ENCODE measurements at regions not wholly inside any gene's neighbourhood (a gene's known extent, or its start where the extent isn't known, plus 50 kb on each side); places are given as distances from the start of the nearest gene placed in this dataset.

GRCh38 chr5:166431456-166431855 is 1860.0 kb upstream of the WWC1 start:
- DNase-seq (ENCODE audit: low read depth, low spot score) = no peak
- Histone ChIP-seq H3K9me3 (ENCODE audit: low read depth, low read length) (no peaks in the 10 kb centered on the region), H3K4me3 (no peak overlapping the region), H3K27ac (no peak overlapping the region), H3K36me3 (ENCODE audit: insufficient read depth, low read length) (no peaks in the 10 kb centered on the region), H3K9ac (ENCODE audit: insufficient read length) (no peak overlapping the region)
- TF ChIP-seq POLR2AphosphoS5 (IDR thresholded peaks at IDR 0.05; ENCODE audit: borderline replicate concordance, low read depth, low read length) (no peak), EZH2 (IDR thresholded peaks at IDR 0.05) (no peak), FOXP2 (optimal IDR thresholded peaks at IDR 0.05; ENCODE audit: control extremely low read depth, extremely low read length, insufficient read depth) (no peak)

- no peak overlapping the region for H3K9ac ChIP-seq (ENCODE audit: insufficient read length)
- DNase-seq (ENCODE audit: low read depth, low spot score) = no peak
- TF ChIP-seq EZH2 (IDR thresholded peaks at IDR 0.05) = no peak
- TF ChIP-seq FOXP2 (optimal IDR thresholded peaks at IDR 0.05; ENCODE audit: control extremely low read depth, extremely low read length, insufficient read depth) = no peak
- no peak for TF ChIP-seq POLR2AphosphoS5 (IDR thresholded peaks at IDR 0.05; ENCODE audit: borderline replicate concordance, low read depth, low read length)
- H3K4me3 ChIP-seq = no peak overlapping the region
- no peak overlapping the region for H3K27ac ChIP-seq
- H3K9me3 ChIP-seq (ENCODE audit: low read depth, low read length) = no peaks in the 10 kb centered on the region
- no peaks in the 10 kb centered on the region for H3K36me3 ChIP-seq (ENCODE audit: insufficient read depth, low read length)
These were observed 1857.8 kb upstream of the WWC1 start for GRCh38 chr5:166433679-166434078.

- H3K9ac ChIP-seq (ENCODE audit: insufficient read length) = no peak overlapping the region
- H3K4me3 ChIP-seq = no peak overlapping the region
- H3K36me3 ChIP-seq (ENCODE audit: insufficient read depth, low read length) = no peaks in the 10 kb centered on the region
- TF ChIP-seq EZH2 (IDR thresholded peaks at IDR 0.05) (no peak), FOXP2 (optimal IDR thresholded peaks at IDR 0.05; ENCODE audit: control extremely low read depth, extremely low read length, insufficient read depth) (no peak), POLR2AphosphoS5 (IDR thresholded peaks at IDR 0.05; ENCODE audit: borderline replicate concordance, low read depth, low read length) (no peak)
- H3K9me3 ChIP-seq (ENCODE audit: low read depth, low read length) = no peaks in the 10 kb centered on the region
- H3K27ac ChIP-seq = no peak overlapping the region
- no peak for DNase-seq (ENCODE audit: low read depth, low spot score)
These were observed 1854.6 kb upstream of the WWC1 start for GRCh38 chr5:166436872-166437271.

- TF ChIP-seq POLR2AphosphoS5 (IDR thresholded peaks at IDR 0.05; ENCODE audit: borderline replicate concordance, low read depth, low read length) (no peak), EZH2 (IDR thresholded peaks at IDR 0.05) (no peak), FOXP2 (optimal IDR thresholded peaks at IDR 0.05; ENCODE audit: control extremely low read depth, extremely low read length, insufficient read depth) (no peak)
- no peak overlapping the region for H3K27ac ChIP-seq
- no peak overlapping the region for H3K4me3 ChIP-seq
- H3K9me3 ChIP-seq (ENCODE audit: low read depth, low read length) = no peaks in the 10 kb centered on the region
- H3K9ac ChIP-seq (ENCODE audit: insufficient read length) = no peak overlapping the region
- no peak for DNase-seq (ENCODE audit: low read depth, low spot score)
- H3K36me3 ChIP-seq (ENCODE audit: insufficient read depth, low read length) = no peaks in the 10 kb centered on the region
These were observed 1805.1 kb upstream of the WWC1 start for GRCh38 chr5:166486348-166486747.

- DNase-seq (ENCODE audit: low read depth, low spot score) = no peak
- Histone ChIP-seq H3K4me3 (no peak overlapping the region), H3K9me3 (ENCODE audit: low read depth, low read length) (no peaks in the 10 kb centered on the region), H3K27ac (no peak overlapping the region), H3K36me3 (ENCODE audit: insufficient read depth, low read length) (no peaks in the 10 kb centered on the region), H3K9ac (ENCODE audit: insufficient read length) (no peak overlapping the region)
- TF ChIP-seq EZH2 (IDR thresholded peaks at IDR 0.05) = no peak
- no peak for TF ChIP-seq FOXP2 (optimal IDR thresholded peaks at IDR 0.05; ENCODE audit: control extremely low read depth, extremely low read length, insufficient read depth)
- TF ChIP-seq POLR2AphosphoS5 (IDR thresholded peaks at IDR 0.05; ENCODE audit: borderline replicate concordance, low read depth, low read length) = no peak
These were observed 1802.9 kb upstream of the WWC1 start for GRCh38 chr5:166488560-166488959.

- Histone ChIP-seq H3K9ac (ENCODE audit: insufficient read length) (no peak overlapping the region), H3K27ac (no peak overlapping the region), H3K36me3 (ENCODE audit: insufficient read depth, low read length) (no peaks in the 10 kb centered on the region), H3K9me3 (ENCODE audit: low read depth, low read length) (no peaks in the 10 kb centered on the region), H3K4me3 (no peak overlapping the region)
- DNase-seq (ENCODE audit: low read depth, low spot score) = no peak
- TF ChIP-seq EZH2 (IDR thresholded peaks at IDR 0.05) (no peak), POLR2AphosphoS5 (IDR thresholded peaks at IDR 0.05; ENCODE audit: borderline replicate concordance, low read depth, low read length) (no peak), FOXP2 (optimal IDR thresholded peaks at IDR 0.05; ENCODE audit: control extremely low read depth, extremely low read length, insufficient read depth) (no peak)
These were observed 1798.4 kb upstream of the WWC1 start for GRCh38 chr5:166493040-166493439.

GRCh38 chr5:166493612-166494011 is 1797.8 kb upstream of the WWC1 start:
- no peak overlapping the region for H3K4me3 ChIP-seq
- no peaks in the 10 kb centered on the region for H3K36me3 ChIP-seq (ENCODE audit: insufficient read depth, low read length)
- TF ChIP-seq EZH2 (IDR thresholded peaks at IDR 0.05) (no peak), FOXP2 (optimal IDR thresholded peaks at IDR 0.05; ENCODE audit: control extremely low read depth, extremely low read length, insufficient read depth) (no peak), POLR2AphosphoS5 (IDR thresholded peaks at IDR 0.05; ENCODE audit: borderline replicate concordance, low read depth, low read length) (no peak)
- no peaks in the 10 kb centered on the region for H3K9me3 ChIP-seq (ENCODE audit: low read depth, low read length)
- no peak for DNase-seq (ENCODE audit: low read depth, low spot score)
- no peak overlapping the region for H3K27ac ChIP-seq
- no peak overlapping the region for H3K9ac ChIP-seq (ENCODE audit: insufficient read length)

- Histone ChIP-seq H3K9me3 (ENCODE audit: low read depth, low read length) (no peaks in the 10 kb centered on the region), H3K27ac (no peak overlapping the region), H3K36me3 (ENCODE audit: insufficient read depth, low read length) (no peaks in the 10 kb centered on the region), H3K4me3 (no peak overlapping the region), H3K9ac (ENCODE audit: insufficient read length) (no peak overlapping the region)
- TF ChIP-seq POLR2AphosphoS5 (IDR thresholded peaks at IDR 0.05; ENCODE audit: borderline replicate concordance, low read depth, low read length) = no peak
- TF ChIP-seq FOXP2 (optimal IDR thresholded peaks at IDR 0.05; ENCODE audit: control extremely low read depth, extremely low read length, insufficient read depth) = no peak
- TF ChIP-seq EZH2 (IDR thresholded peaks at IDR 0.05) = no peak
- DNase-seq (ENCODE audit: low read depth, low spot score) = no peak
These were observed 1793.8 kb upstream of the WWC1 start for GRCh38 chr5:166497496-166498104.
